DOHH2 (cell line): ENCODE measurements at regions not wholly inside any gene's neighbourhood (a gene's known extent, or its start where the extent isn't known, plus 50 kb on each side); places are given as distances from the start of the nearest gene placed in this dataset.

Experiments used
- EZH2phosphoT487 ChIP-seq: fragments of 200-600 bp; sonication (generic); IDR thresholded peaks from 2 replicates; pipeline ENCODE4 v1.6.1; 2017; ENCODE audit warnings: borderline replicate concordance, mild to moderate bottlenecking, antibody characterized with exemption, low read length, moderate library complexity, mixed read lengths
- TF ChIP-seq, protein P1 (sequence below): fragments of 200-600 bp; sonication (generic); IDR thresholded peaks from one replicate; pipeline ENCODE4 v1.5.1; 2014; ENCODE audit warnings: antibody characterized with exemption, mild to moderate bottlenecking, low read depth, low read length; ENCODE audit not compliant: poor library complexity, severe bottlenecking

- TF ChIP-seq EZH2phosphoT487 = no peak
- TF ChIP-seq, protein P1, sequence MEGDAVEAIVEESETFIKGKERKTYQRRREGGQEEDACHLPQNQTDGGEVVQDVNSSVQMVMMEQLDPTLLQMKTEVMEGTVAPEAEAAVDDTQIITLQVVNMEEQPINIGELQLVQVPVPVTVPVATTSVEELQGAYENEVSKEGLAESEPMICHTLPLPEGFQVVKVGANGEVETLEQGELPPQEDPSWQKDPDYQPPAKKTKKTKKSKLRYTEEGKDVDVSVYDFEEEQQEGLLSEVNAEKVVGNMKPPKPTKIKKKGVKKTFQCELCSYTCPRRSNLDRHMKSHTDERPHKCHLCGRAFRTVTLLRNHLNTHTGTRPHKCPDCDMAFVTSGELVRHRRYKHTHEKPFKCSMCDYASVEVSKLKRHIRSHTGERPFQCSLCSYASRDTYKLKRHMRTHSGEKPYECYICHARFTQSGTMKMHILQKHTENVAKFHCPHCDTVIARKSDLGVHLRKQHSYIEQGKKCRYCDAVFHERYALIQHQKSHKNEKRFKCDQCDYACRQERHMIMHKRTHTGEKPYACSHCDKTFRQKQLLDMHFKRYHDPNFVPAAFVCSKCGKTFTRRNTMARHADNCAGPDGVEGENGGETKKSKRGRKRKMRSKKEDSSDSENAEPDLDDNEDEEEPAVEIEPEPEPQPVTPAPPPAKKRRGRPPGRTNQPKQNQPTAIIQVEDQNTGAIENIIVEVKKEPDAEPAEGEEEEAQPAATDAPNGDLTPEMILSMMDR = no peak
These were observed 161.8 kb upstream of the KIAA1217 start for GRCh38 chr10:24047176-24047575.
